Activated CD4-positive, alpha-beta T cell treated with anti-CD3 and anti-CD28 coated beads, Interleukin-2, Interleukin-4, amounts not matched to agents 100 ng/mL and 50 ng/mL, durations not matched to agents 16 hours and 8 hours (primary cell): ENCODE measurements at regions not wholly inside any gene's neighbourhood (a gene's known extent, or its start where the extent isn't known, plus 50 kb on each side); places are given as distances from the start of the nearest gene placed in this dataset.

Experiments
- DNase-seq: peaks from one replicate; pipeline ENCODE4 v3.0.0-alpha.2; 2020; ENCODE audit warnings: low spot score

DNA sequence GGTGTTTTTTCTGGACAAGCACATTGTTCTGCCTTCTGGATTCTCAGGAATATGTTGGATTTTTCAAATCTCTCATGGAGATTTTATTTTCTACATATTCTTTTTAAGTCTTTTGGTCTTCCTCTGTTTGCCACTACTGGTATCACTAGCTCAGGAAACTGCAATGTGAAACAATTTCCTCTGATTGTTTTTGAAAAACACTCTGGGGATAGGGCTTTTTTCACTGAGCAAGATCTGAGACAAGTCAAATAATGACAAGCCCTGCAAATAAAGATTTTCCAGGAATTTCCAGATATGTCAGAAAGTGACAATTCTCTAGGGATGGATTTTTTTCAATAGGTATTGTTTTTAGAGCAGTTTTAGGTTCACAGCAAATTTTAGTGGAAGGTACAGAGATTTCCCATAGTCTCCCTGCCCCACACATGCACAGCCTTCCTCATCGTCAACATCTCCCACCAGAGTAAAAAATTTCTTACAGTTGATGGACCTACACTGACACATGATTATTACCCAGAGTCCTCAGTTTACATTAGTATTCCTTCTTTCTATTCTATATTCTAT lies 86.9 kb upstream of the TMEM161B start:
- DNase-seq, result no peak

DNA sequence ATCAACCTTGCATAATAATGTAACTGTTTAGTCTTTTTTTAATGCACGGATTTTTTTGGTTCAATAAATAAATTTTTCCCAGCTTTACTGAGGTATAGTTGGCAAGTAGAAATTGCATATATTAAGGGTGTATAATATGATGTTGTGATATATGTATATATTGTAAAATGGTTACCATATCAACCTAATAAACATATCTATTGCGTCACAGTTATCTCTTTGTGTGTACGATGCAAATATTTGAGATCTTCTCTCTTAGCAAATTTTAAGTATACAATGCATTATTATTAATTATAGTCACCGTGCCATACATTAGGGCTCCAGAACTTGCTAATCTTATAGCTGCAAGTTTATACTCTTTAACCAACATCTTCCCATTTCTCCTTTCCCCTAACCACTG lies 57.2 kb upstream of the TMEM161B start:
- no peak for DNase-seq

DNA sequence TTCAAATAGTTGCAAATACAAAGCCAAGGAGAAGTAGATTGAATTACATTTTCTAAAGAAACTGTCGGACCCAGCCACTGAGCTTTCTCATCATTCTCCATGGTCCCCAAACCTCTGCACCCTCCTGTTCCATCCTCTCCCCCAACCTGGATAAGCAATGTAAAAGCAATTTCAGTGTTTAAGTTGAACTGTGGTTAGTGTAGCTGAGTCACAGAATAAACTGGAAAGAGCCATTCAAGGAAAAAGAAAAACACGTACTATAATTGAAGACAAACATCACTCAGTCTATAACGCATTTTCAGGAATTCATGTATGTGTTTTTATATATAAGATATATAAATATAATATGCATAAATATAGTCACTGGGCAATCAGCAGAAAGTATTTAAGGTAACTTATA lies 54.1 kb upstream of the TMEM161B start:
- no peak for DNase-seq
